22Rv1 (cell line): ENCODE measurements at regions not wholly inside any gene's neighbourhood (a gene's known extent, or its start where the extent isn't known, plus 50 kb on each side); places are given as distances from the start of the nearest gene placed in this dataset.

Source experiments
- ZFX ChIP-seq: fragments of 450-650 bp; IDR thresholded peaks from 2 replicates; pipeline ENCODE4 v1.6.1; 2017; ENCODE audit warnings: antibody characterized with exemption, borderline replicate concordance
- TF ChIP-seq, protein P1 (sequence below): fragments of 450-650 bp; IDR thresholded peaks from 2 replicates; pipeline ENCODE4 v1.5.1; 2017; ENCODE audit warnings: mild to moderate bottlenecking

DNA sequence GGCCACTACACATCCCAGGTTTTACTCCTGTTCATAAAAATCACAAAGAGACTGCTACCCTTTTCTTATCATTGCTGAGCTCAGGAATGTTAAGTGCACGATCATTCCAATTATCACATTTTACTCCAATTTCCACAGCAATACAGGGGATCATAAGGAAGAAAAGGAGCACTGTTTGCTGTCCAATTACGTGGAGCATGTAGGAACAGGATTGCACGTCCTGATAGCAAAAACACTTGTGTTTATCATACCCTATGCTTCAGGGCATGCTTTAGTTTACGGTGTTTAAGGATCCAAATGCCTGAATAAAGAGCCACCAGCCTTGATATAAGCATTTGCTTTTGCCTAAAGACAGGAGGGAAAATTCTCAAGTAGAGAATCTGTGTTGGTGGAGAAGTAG is 155.4 kb upstream of the EGLN3 start:
- TF ChIP-seq, protein P1, sequence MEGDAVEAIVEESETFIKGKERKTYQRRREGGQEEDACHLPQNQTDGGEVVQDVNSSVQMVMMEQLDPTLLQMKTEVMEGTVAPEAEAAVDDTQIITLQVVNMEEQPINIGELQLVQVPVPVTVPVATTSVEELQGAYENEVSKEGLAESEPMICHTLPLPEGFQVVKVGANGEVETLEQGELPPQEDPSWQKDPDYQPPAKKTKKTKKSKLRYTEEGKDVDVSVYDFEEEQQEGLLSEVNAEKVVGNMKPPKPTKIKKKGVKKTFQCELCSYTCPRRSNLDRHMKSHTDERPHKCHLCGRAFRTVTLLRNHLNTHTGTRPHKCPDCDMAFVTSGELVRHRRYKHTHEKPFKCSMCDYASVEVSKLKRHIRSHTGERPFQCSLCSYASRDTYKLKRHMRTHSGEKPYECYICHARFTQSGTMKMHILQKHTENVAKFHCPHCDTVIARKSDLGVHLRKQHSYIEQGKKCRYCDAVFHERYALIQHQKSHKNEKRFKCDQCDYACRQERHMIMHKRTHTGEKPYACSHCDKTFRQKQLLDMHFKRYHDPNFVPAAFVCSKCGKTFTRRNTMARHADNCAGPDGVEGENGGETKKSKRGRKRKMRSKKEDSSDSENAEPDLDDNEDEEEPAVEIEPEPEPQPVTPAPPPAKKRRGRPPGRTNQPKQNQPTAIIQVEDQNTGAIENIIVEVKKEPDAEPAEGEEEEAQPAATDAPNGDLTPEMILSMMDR: no peak
- TF ChIP-seq ZFX: no peak
